GM12892 (cell line): ENCODE measurements at regions not wholly inside any gene's neighbourhood (a gene's known extent, or its start where the extent isn't known, plus 50 kb on each side); places are given as distances from the start of the nearest gene placed in this dataset.

ENCODE experiments used
- DNase-seq: peaks from one replicate; pipeline ENCODE4 v3.0.0; 2011; ENCODE audit not compliant: insufficient read length
- FAIRE-seq: peaks from 2 replicates; lab custom pipeline; 2011; peaks lifted over from hg19 to GRCh38; lab: Jason Lieb, UNC
- POLR2A ChIP-seq: IDR thresholded peaks from 2 replicates; pipeline ENCODE4 v1.6.1; 2011; ENCODE audit warnings: low read depth, low read length, control low read depth
- POLR2AphosphoS5 ChIP-seq: IDR thresholded peaks from 2 replicates; pipeline ENCODE4 v1.6.1; 2011; ENCODE audit warnings: low read depth, low read length, control low read depth
- TAF1 ChIP-seq: IDR thresholded peaks from 2 replicates; pipeline ENCODE4 v1.6.1; 2011; ENCODE audit warnings: low read depth, mild to moderate bottlenecking, control low read depth, low read length, borderline replicate concordance

- FAIRE-seq (no peak), DNase-seq (no peak)
- no peak for TF ChIP-seq TAF1
- no peak for TF ChIP-seq POLR2A
- no peak for TF ChIP-seq POLR2AphosphoS5
Observed at GRCh38 chr14:95453713-95453980, 62.8 kb downstream of the SYNE3 start.

GRCh38 chr14:95452893-95453712 is 63.3 kb downstream of the SYNE3 start:
- TF ChIP-seq TAF1 (no peak), POLR2A (no peak), POLR2AphosphoS5 (no peak)
- DNase-seq = no peak
- FAIRE-seq = no peak

GRCh38 chr14:95452176-95452892 is 64.1 kb downstream of the SYNE3 start:
- FAIRE-seq (no peak), DNase-seq (no peak)

DNA sequence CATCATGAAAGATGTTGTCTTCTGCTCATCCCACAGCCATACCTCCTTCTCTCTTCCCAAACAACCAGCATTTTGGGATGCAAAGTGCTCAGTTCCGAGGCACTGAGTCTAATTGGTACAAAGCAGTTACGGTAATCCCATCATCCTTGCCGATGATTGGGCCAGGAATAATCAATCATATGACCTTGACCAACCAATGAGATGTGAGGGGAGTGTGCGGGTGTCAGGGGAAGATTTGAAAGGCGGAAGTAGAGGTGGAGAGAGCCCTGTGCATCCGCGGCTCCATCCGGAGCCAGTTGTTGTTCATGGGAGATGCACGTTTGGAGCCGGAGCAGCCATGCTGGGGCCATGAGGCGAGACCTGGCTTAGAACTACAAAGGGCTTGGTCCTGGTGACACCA is 67.3 kb downstream of the SYNE3 start:
- DNase-seq (no peak), FAIRE-seq (no peak)
- TF ChIP-seq POLR2A (no peak), TAF1 (no peak), POLR2AphosphoS5 (no peak)

More at GRCh38 chr14:95452176-95452892, 64.1 kb downstream of the SYNE3 start:
- no peak for TF ChIP-seq POLR2A
- TF ChIP-seq POLR2AphosphoS5 = no peak
- TF ChIP-seq TAF1 = no peak

- FAIRE-seq (no peak), DNase-seq (no peak)
- no peak for TF ChIP-seq POLR2A
- TF ChIP-seq POLR2AphosphoS5 = no peak
- no peak for TF ChIP-seq TAF1
Observed at GRCh38 chr14:95446470-95446869, 70.0 kb downstream of the SYNE3 start.

- FAIRE-seq (no peak), DNase-seq (no peak)
- TF ChIP-seq POLR2AphosphoS5 (no peak), POLR2A (no peak), TAF1 (no peak)
Observed at GRCh38 chr14:95445676-95446075, 70.8 kb downstream of the SYNE3 start.

- TF ChIP-seq POLR2AphosphoS5 (no peak), POLR2A (no peak)
- DNase-seq (no peak), FAIRE-seq (no peak)
Observed at GRCh38 chr14:95445161-95445560, 71.3 kb downstream of the SYNE3 start.

DNA sequence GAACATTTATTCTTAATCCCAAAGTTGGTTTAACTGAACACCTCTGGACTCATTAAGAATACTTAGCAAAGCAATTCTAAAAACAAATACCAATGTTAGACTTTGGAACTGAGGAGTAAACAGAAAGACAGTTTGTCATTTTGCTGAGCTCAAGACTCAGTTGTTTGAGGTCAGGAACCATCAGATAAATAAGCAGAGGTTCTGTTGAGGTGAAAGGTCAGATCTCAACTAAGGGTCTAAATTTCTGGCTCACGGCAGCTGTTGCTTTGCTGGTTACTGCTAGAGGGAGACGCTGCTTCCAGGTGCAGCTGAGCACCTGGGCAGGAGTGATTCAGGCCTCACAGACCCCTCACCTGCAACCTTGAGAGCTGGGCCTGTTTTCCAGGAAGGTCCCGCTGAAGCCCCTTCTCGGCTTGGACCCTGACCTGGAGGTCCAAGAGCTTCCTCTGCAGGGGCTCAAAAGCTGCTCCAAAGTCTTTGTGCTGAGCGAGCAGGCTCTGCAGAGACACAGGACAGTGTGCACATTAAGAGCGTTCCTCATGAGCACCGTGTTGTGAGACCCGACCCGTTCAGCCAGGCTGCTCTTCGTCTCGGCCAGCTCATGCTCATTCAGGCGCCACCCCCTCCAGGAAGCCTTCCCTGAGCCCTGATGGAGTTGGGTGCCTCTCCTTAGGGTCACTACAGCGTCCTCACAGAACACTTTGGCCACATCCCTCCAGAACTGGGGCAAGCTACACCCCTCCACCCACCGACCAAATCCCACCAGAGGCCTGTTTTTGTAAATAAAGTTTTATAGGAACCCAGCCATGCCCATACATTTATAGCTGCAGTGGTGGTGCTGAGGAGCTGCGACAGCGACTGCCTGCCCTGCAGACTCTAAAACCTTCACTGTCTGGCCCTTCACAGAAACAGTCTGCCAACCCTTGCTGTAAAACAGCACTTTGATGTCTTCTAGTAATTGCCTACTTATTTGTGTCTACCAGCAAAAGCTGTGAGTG is 72.0 kb downstream of the SYNE3 start:
- FAIRE-seq = no peak
- DNase-seq = no peak

DNA sequence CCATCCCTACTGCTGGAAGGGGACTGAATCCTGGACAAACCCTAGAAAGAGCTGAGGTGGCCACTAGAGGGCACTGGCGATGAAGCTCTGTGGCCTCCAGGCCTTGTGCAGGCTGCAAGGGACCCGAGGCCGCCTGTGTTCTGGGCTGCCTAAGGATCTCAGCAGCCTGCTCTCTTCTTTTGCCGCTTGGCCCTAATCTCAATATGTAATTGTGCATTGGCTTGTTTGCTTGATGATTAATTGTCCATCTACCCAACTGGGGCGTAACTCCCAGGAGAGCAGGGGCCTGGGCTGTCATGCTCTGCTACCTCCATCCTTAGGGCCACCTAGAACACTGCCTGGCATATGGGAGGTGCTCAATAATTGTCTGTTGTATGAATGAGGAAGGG is 73.8 kb downstream of the SYNE3 start:
- FAIRE-seq = peak; percentile 95
- DNase-seq = peak; percentile 87

More for the DNA sequence above, 72.0 kb downstream of the SYNE3 start:
- TF ChIP-seq POLR2A = no peak
- no peak for TF ChIP-seq TAF1
- TF ChIP-seq POLR2AphosphoS5 = no peak

DNA sequence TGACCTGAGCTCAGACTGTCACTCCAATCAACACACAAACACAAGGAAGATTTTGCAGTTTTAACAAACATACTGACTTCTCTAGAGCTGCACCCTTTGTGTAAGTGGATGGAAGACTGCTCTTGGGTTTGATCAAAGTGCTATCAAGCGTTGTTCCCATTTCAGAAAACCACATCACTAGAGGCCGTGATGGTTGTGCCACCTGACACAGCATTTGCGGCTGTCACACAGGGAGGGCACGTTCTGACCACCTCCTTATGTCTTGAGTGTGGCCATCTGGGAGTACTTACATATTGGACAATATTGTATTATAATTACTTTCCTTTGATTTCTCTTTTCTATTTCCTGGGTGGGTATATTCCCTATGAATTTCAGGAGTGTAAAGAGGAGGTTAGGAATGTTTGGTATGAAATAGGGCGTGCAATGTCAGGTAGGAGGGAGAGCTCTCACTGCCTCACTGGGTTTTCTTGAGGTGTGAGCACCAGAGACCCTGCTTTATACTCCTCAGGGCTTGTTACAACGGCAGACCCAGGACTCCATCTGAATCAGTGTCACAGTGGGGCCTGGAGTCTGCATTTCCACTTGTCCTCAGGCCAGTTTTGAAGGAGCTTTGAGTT is 74.3 kb downstream of the SYNE3 start:
- TF ChIP-seq POLR2AphosphoS5 = no peak
- no peak for TF ChIP-seq POLR2A
- no peak for TF ChIP-seq TAF1
- DNase-seq = no peak
- FAIRE-seq = peak; percentile 21

More for the DNA sequence above, 73.8 kb downstream of the SYNE3 start:
- TF ChIP-seq TAF1 (no peak), POLR2AphosphoS5 (no peak)
